IMR-90 (cell line): ENCODE measurements at regions not wholly inside any gene's neighbourhood (a gene's known extent, or its start where the extent isn't known, plus 50 kb on each side); places are given as distances from the start of the nearest gene placed in this dataset.

Experiments used
- ATAC-seq: fragments of 200-7000 bp; cut with Tn5 transposase; 2 replicates; pipeline ENCODE4 v1.9.1; 2020; ENCODE audit warnings: low read depth, mild to moderate bottlenecking, moderate library complexity
- BruUV-seq: library from RNA; stranded (reverse); fragments of 400-500 nt; replicated peaks from 2 replicates; lab custom pipeline; 2021; lab: Mats Ljungman, UMichigan
- CTCF ChIA-PET: fragments of 300-600 bp; formaldehyde crosslinking; extraction: SDS; loops from one replicate; lab custom pipeline; 2021; ENCODE audit warnings: antibody characterized with exemption; lab: Yijun Ruan, JAX
- POLR2A ChIA-PET: fragments of 300-600 bp; sonication (Branson Sonifier 250); formaldehyde crosslinking; loops from one replicate; lab custom pipeline; 2022; ENCODE audit warnings: antibody characterized with exemption; ENCODE audit not compliant: unreplicated experiment; lab: Charles Lee
- DNase-seq: peaks from one replicate; pipeline ENCODE4 v3.0.0; 2013
- H2AFZ ChIP-seq: replicated peaks from 2 replicates; pipeline ENCODE3; 2013; ENCODE audit warnings: low read length, mild to moderate bottlenecking; ENCODE audit not compliant: poor library complexity
- H2AK5ac ChIP-seq: 2 replicates; pipeline ENCODE4 v1.6.1; 2013; ENCODE audit warnings: low read depth, low read length, inconsistent platforms
- H2AK9ac ChIP-seq: replicated peaks from 2 replicates; pipeline ENCODE3; 2013; ENCODE audit warnings: mild to moderate bottlenecking, low read depth, low read length, moderate library complexity; ENCODE audit not compliant: poor library complexity
- H2BK120ac ChIP-seq: 2 replicates; pipeline ENCODE4 v1.6.1; 2013; ENCODE audit warnings: low read depth, low read length, inconsistent platforms
- H2BK15ac ChIP-seq: 3 replicates; pipeline ENCODE4 v1.6.1; 2013; ENCODE audit warnings: low read depth, low read length, inconsistent platforms
- H2BK20ac ChIP-seq: 2 replicates; pipeline ENCODE4 v1.6.1; 2013; ENCODE audit warnings: low read depth, mild to moderate bottlenecking, inconsistent platforms, low read length, moderate library complexity
- H2BK5ac ChIP-seq: 2 replicates; pipeline ENCODE4 v1.6.1; 2013; ENCODE audit warnings: mild to moderate bottlenecking, low read depth, low read length, inconsistent platforms; ENCODE audit not compliant: poor library complexity, severe bottlenecking
- H3K14ac ChIP-seq: replicated peaks from 2 replicates; pipeline ENCODE4 v1.6.1; 2013; ENCODE audit warnings: low read depth, low read length, inconsistent platforms
- H3K18ac ChIP-seq: 2 replicates; pipeline ENCODE4 v1.6.1; 2013; ENCODE audit warnings: low read depth, low read length, control low read depth
- H3K23ac ChIP-seq: 2 replicates; pipeline ENCODE4 v1.6.1; 2013; ENCODE audit warnings: low read depth, low read length, inconsistent platforms
- H3K27ac ChIP-seq: 2 replicates; pipeline ENCODE4 v1.5.1; 2013; ENCODE audit warnings: mild to moderate bottlenecking, control low read depth, low read length; ENCODE audit not compliant: insufficient read depth
- H3K27me3 ChIP-seq: 2 replicates; pipeline ENCODE4 v1.6.1; 2013; ENCODE audit warnings: low read length; ENCODE audit not compliant: control insufficient read depth, insufficient read depth
- H3K36me3 ChIP-seq: 2 replicates; pipeline ENCODE4 v1.6.1; 2013; ENCODE audit warnings: low read length, mixed read lengths; ENCODE audit not compliant: control insufficient read depth, insufficient read depth
- H3K4ac ChIP-seq: 2 replicates; pipeline ENCODE4 v1.6.1; 2013; ENCODE audit warnings: low read depth, low read length, inconsistent platforms
- H3K4me1 ChIP-seq: 2 replicates; pipeline ENCODE4 v1.6.1; 2013; ENCODE audit warnings: low read length, mixed read lengths; ENCODE audit not compliant: control insufficient read depth, insufficient read depth
- H3K4me2 ChIP-seq: 2 replicates; pipeline ENCODE4 v1.6.1; 2013; ENCODE audit warnings: low read depth, mild to moderate bottlenecking, control low read depth, low read length, moderate library complexity
- H3K4me3 ChIP-seq: 2 replicates; pipeline ENCODE4 v1.5.1; 2013; ENCODE audit warnings: low read depth, mild to moderate bottlenecking, control low read depth, low read length, moderate library complexity; ENCODE audit not compliant: insufficient read depth
- H3K56ac ChIP-seq: 2 replicates; pipeline ENCODE4 v1.6.1; 2013; ENCODE audit warnings: low read length, inconsistent platforms; ENCODE audit not compliant: insufficient read depth; ENCODE audit errors: extremely low read depth
- H3K79me1 ChIP-seq, 2 experiments: 2 replicates each; pipeline ENCODE4 v1.6.1; 2013; ENCODE audit warnings: low read length in 2 of 2, inconsistent platforms in 1 of 2, low read depth in 1 of 2
- H3K9ac ChIP-seq: 2 replicates; pipeline ENCODE4 v1.6.1; 2013; ENCODE audit warnings: low read depth, low read length, control low read depth
- H3K9me1 ChIP-seq: 2 replicates; pipeline ENCODE4 v1.6.1; 2013; ENCODE audit warnings: low read length, inconsistent platforms; ENCODE audit not compliant: insufficient read depth
- H3K9me3 ChIP-seq: 2 replicates; pipeline ENCODE4 v1.6.1; 2013; ENCODE audit warnings: low read length; ENCODE audit not compliant: control insufficient read depth, insufficient read depth
- H4K20me1 ChIP-seq: 2 replicates; pipeline ENCODE4 v1.6.1; 2013; ENCODE audit warnings: low read length, inconsistent platforms; ENCODE audit not compliant: insufficient read depth
- H4K5ac ChIP-seq: 2 replicates; pipeline ENCODE4 v1.6.1; 2013; ENCODE audit warnings: mild to moderate bottlenecking, low read depth, low read length, control low read depth
- H4K8ac ChIP-seq, 2 experiments: 2 replicates each; pipeline ENCODE4 v1.6.1; 2013; ENCODE audit warnings: low read depth in 2 of 2, low read length in 2 of 2, control low read depth in 1 of 2, inconsistent platforms in 1 of 2
- H4K91ac ChIP-seq: 2 replicates; pipeline ENCODE4 v1.6.1; 2013; ENCODE audit warnings: low read depth, low read length, inconsistent platforms; ENCODE audit not compliant: insufficient read depth
- CHD1 ChIP-seq: IDR thresholded peaks from 2 replicates; pipeline ENCODE4 v1.6.1; 2012; ENCODE audit warnings: low read depth, low read length, improper control_type of control experiment
- ELK1 ChIP-seq: fragments of 150-350 bp; IDR thresholded peaks from 2 replicates; pipeline ENCODE4 v1.6.1; 2016; ENCODE audit warnings: low read depth, mild to moderate bottlenecking, low read length, moderate library complexity, borderline replicate concordance
- FOS ChIP-seq: fragments of 150-350 bp; IDR thresholded peaks from 2 replicates; pipeline ENCODE4 v1.6.1; 2016; ENCODE audit warnings: low read depth, low read length
- POLR2A ChIP-seq: IDR thresholded peaks from 2 replicates; pipeline ENCODE4 v1.6.1; 2012; ENCODE audit warnings: mild to moderate bottlenecking, low read depth, low read length
- RAD21 ChIP-seq: IDR thresholded peaks from 2 replicates; pipeline ENCODE4 v1.6.1; 2012; ENCODE audit warnings: low read length, improper control_type of control experiment
- RCOR1 ChIP-seq: IDR thresholded peaks from 2 replicates; pipeline ENCODE4 v1.6.1; 2012; ENCODE audit warnings: mild to moderate bottlenecking, low read length, improper control_type of control experiment; ENCODE audit not compliant: insufficient replicate concordance
- SMC3 ChIP-seq: fragments of 150-350 bp; IDR thresholded peaks from 2 replicates; pipeline ENCODE4 v1.6.1; 2016; ENCODE audit warnings: low read depth, mild to moderate bottlenecking, antibody characterized with exemption, low read length, moderate library complexity
- USF2 ChIP-seq: fragments of 150-350 bp; IDR thresholded peaks from 2 replicates; pipeline ENCODE4 v1.6.1; 2017; ENCODE audit warnings: mild to moderate bottlenecking, antibody characterized with exemption, low read length, low read depth
- WGBS, 2 experiments: methylation state at CpG; one replicate each; pipeline versions ENCODE4 v1.1.5 to v1.1.7; 2013; ENCODE audit warnings: missing lambda C conversion rate in 2 of 2; ENCODE audit not compliant: insufficient read length in 1 of 2; ENCODE audit errors: extremely low coverage in 2 of 2; 5-methylcytosine and 5-hydroxymethylcytosine counted together
- dilution Hi-C: fragments of 300-500 bp; cut with HindIII; formaldehyde crosslinking; loops from one replicate; pipeline ENCODE4 v1.14.3; 2018; ENCODE audit warnings: low sequenced_read_pairs; ENCODE audit not compliant: unreplicated experiment
- in situ Hi-C: fragments of 300-500 bp; cut with MboI; formaldehyde crosslinking; loops from 3 replicates; pipeline ENCODE4 v1.14.3; 2019; ENCODE audit warnings: low sequenced_read_pairs, inconsistent platforms, mixed read lengths
- intact Hi-C: fragments of 100-400 bp; cut with micrococcal nuclease; formaldehyde crosslinking; loops from 2 replicates; pipeline ENCODE4 v1.10.0; 2022

- Histone ChIP-seq H3K4me2 (no peak overlapping the region), H3K9ac (no peak overlapping the region), H3K9me1 (no peaks in the 10 kb centered on the region), H2AK9ac (no peak overlapping the region), H3K14ac (no peak overlapping the region), H3K56ac (no peak overlapping the region), H4K20me1 (no peaks in the 10 kb centered on the region), H2AK5ac (no peak overlapping the region), H2BK5ac (no peak overlapping the region), H2AFZ (no peak overlapping the region), H2BK20ac (peak overlapping the region; percentile 73), H3K79me1 (no peaks in the 10 kb centered on the region), H3K9me3 (no peaks in the 10 kb centered on the region), H3K4me1 (no peaks in the 10 kb centered on the region), H3K36me3 (no peaks in the 10 kb centered on the region), H4K8ac (no peak overlapping the region), H2BK120ac (peak overlapping the region; percentile 65), H4K5ac (no peak overlapping the region), H3K27me3 (no peaks in the 10 kb centered on the region), H3K23ac (no peak overlapping the region), H4K91ac (no peak overlapping the region), H3K4ac (peak overlapping the region; percentile 39; the same call in 1 of the 2 replicates), H3K4me3 (no peak overlapping the region), H3K27ac (no peak overlapping the region), H3K18ac (no peak overlapping the region), H2BK15ac (no peak overlapping the region)
- intact Hi-C loops (no loop called here), in situ Hi-C loops (no loop called here), dilution Hi-C loops (no loop called here)
- no peak for TF ChIP-seq USF2
- TF ChIP-seq RAD21, result no peak
- no peak for TF ChIP-seq SMC3
- TF ChIP-seq ELK1, result no peak
- no peak for TF ChIP-seq FOS
- TF ChIP-seq CHD1, result no peak
- TF ChIP-seq POLR2A, result no peak
- no peak for TF ChIP-seq RCOR1
- DNase-seq (no peak), ATAC-seq (no peak)
- ChIA-PET POLR2A (no interaction called here), CTCF (no interaction called here)
- BruUV-seq, result no TSS peak
- 50% methylated on average over 1 of the region's 4 CpGs; no CpG with 5 or more reads in 1 of the 2 experiments for WGBS, 2 experiments
Observed at GRCh38 chr9:88219601-88220000, 81.3 kb upstream of the SPATA31C2 start.
